SK-N-SH (cell line): ENCODE measurements at regions not wholly inside any gene's neighbourhood (a gene's known extent, or its start where the extent isn't known, plus 50 kb on each side); places are given as distances from the start of the nearest gene placed in this dataset.

Experiments
- CTCF ChIA-PET: fragments of 300-600, 350-600 bp; formaldehyde crosslinking; extraction: SDS; loops from one replicate; lab custom pipeline; 2021; lab: Yijun Ruan, JAX
- POLR2A ChIA-PET: fragments of 350-600 bp; sonication (Branson Sonifier 250); formaldehyde crosslinking; extraction: SDS; loops from one replicate; lab custom pipeline; 2020; ENCODE audit warnings: antibody characterized with exemption, inconsistent platforms; lab: Yijun Ruan, JAX
- DNase-seq: peaks from one replicate; pipeline ENCODE4 v3.0.0; 2012
- H2AFZ ChIP-seq: fragments of 200-600 bp; sonication (generic); 2 replicates; pipeline ENCODE4 v1.8.1; 2016; ENCODE audit warnings: antibody characterized with exemption, mild to moderate bottlenecking, low read depth
- H3F3A ChIP-seq: fragments of 200-600 bp; sonication (generic); replicated peaks from 2 replicates; pipeline ENCODE3; 2016; ENCODE audit warnings: antibody characterized with exemption, mild to moderate bottlenecking; ENCODE audit not compliant: insufficient read depth
- H3K27ac ChIP-seq, 2 experiments: fragments of 200-500 bp in 1 of 2; fragments of 200-600 bp in 1 of 2; sonication (Bioruptor generic) in 1 of 2; sonication (generic), shearing (Covaris generic) in 1 of 2; 2 replicates each; pipeline versions ENCODE4 v1.5.1 to v1.6.1; 2014 to 2016; ENCODE audit warnings: low read depth in 2 of 2, inconsistent platforms in 1 of 2, low read length in 1 of 2, mild to moderate bottlenecking in 1 of 2, mixed read lengths in 1 of 2
- H3K27me3 ChIP-seq: fragments of 200-600 bp; sonication (generic), shearing (Covaris generic); 2 replicates; pipeline ENCODE4 v1.6.1; 2016; ENCODE audit warnings: mixed run types; ENCODE audit not compliant: insufficient read depth
- H3K36me3 ChIP-seq, 2 experiments: fragments of 200-500 bp in 1 of 2; fragments of 200-600 bp in 1 of 2; sonication (Bioruptor generic) in 1 of 2; sonication (generic) in 1 of 2; replicated peaks in 1 of 2; 2 replicates each; pipeline versions ENCODE3 to v1.5.1; 2014 to 2016; ENCODE audit warnings: low read length in 1 of 2, mild to moderate bottlenecking in 1 of 2; ENCODE audit not compliant: insufficient read depth in 2 of 2, control insufficient read depth in 1 of 2
- H3K4me1 ChIP-seq, 2 experiments: fragments of 200-500 bp in 1 of 2; fragments of 200-600 bp in 1 of 2; sonication (Bioruptor generic) in 1 of 2; sonication (generic), shearing (Covaris generic) in 1 of 2; 2 replicates each; pipeline versions ENCODE4 v1.5.1 to v1.6.1; 2014 to 2016; ENCODE audit warnings: low read depth in 1 of 2, low read length in 1 of 2, mixed run types in 1 of 2; ENCODE audit not compliant: insufficient read depth in 2 of 2, control insufficient read depth in 1 of 2
- H3K4me2 ChIP-seq: fragments of 200-600 bp; sonication (generic), shearing (Covaris generic); 2 replicates; pipeline ENCODE4 v1.6.1; 2017; ENCODE audit warnings: mixed run types
- H3K4me3 ChIP-seq, 2 experiments: fragments of 200-500 bp in 1 of 2; fragments of 200-600 bp in 1 of 2; sonication (Bioruptor generic) in 1 of 2; sonication (generic), shearing (Covaris generic) in 1 of 2; 2 replicates each; pipeline versions ENCODE4 v1.5.1 to v1.8.1; 2014 to 2016; ENCODE audit warnings: low read depth in 2 of 2, inconsistent platforms in 1 of 2, low read length in 1 of 2, mild to moderate bottlenecking in 1 of 2, mixed read lengths in 1 of 2, moderate library complexity in 1 of 2
- H3K79me2 ChIP-seq: fragments of 200-600 bp; sonication (generic); 2 replicates; pipeline ENCODE4 v1.8.1; 2017; ENCODE audit warnings: mild to moderate bottlenecking; ENCODE audit not compliant: insufficient read depth
- H3K9ac ChIP-seq: fragments of 200-600 bp; sonication (generic); 2 replicates; pipeline ENCODE4 v1.6.1; 2017; ENCODE audit warnings: mixed run types
- H3K9me2 ChIP-seq: fragments of 200-600 bp; sonication (generic); 2 replicates; pipeline ENCODE4 v1.6.1; 2017; ENCODE audit warnings: mixed run types
- H3K9me3 ChIP-seq: fragments of 200-600 bp; sonication (generic); 2 replicates; pipeline ENCODE4 v1.6.1; 2017; ENCODE audit warnings: mixed run types, mild to moderate bottlenecking, moderate library complexity
- H4K20me1 ChIP-seq: fragments of 200-600 bp; sonication (generic); 2 replicates; pipeline ENCODE4 v1.6.1; 2017; ENCODE audit warnings: mild to moderate bottlenecking, mixed run types; ENCODE audit not compliant: insufficient read depth
- RCOR1 ChIP-seq: fragments of 150-350 bp; IDR thresholded peaks from 2 replicates; pipeline ENCODE4 v1.6.1; 2017; ENCODE audit warnings: antibody characterized with exemption, low read length
- RFX5 ChIP-seq: IDR thresholded peaks from 2 replicates; pipeline ENCODE4 v1.6.1; 2012; ENCODE audit warnings: mild to moderate bottlenecking, improper control_type of control experiment, low read length
- RXRA ChIP-seq: IDR thresholded peaks from 2 replicates; pipeline ENCODE4 v1.4.0; 2012; ENCODE audit warnings: low read depth, mild to moderate bottlenecking, borderline replicate concordance
- YY1 ChIP-seq: IDR thresholded peaks from 2 replicates; pipeline ENCODE4 v1.4.0; 2012; ENCODE audit warnings: low read depth, mild to moderate bottlenecking
- ZBTB33 ChIP-seq: IDR thresholded peaks from 2 replicates; pipeline ENCODE4 v1.4.0; 2012; ENCODE audit warnings: low read depth, borderline replicate concordance
- WGBS: methylation state at CpG from one replicate; pipeline ENCODE4 v1.1.6; 2017; ENCODE audit warnings: low lambda C conversion rate; 5-methylcytosine and 5-hydroxymethylcytosine counted together
- TF ChIP-seq, protein P1 (sequence below): fragments of 200-600 bp; sonication (generic); IDR thresholded peaks from 2 replicates; pipeline ENCODE4 v1.6.1; 2017; ENCODE audit warnings: antibody characterized with exemption, mild to moderate bottlenecking, moderate library complexity

DNA sequence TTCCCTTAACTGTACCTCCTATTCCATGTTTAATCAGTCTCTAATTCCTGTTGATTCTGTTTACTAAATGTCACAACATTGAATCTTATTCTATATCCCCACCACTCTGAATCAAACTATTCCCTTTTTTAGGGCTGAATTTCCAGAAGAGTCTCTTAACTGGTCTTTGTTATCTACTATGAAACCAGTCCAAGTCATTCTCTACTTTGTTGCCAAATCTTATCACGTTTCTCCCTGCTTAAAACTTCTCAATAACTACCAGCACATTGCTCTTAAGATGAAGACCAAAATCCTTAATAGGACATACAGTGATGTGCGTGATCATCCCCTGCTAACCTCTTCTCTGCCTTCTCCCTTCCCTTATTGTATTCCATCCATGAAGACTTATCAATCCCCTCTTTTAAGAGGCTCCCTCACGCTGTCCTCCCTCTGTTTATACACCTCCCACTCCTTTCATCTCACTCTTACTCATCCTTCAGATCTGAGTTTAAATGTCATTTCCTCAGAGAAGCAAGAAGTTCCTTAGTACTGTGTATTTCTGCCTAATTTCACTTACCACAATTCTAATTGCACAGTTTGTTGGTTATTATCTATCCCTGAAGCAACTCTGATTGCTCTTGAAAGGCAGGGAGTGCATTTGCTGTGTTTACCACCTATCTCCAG is 143.0 kb upstream of the AHI1 start:
- POLR2A ChIA-PET = no interaction called here
- H3K9me2 ChIP-seq = no peaks in the 10 kb centered on the region
- H3K9me3 ChIP-seq = no peaks in the 10 kb centered on the region
- WGBS = 53% methylated on average over 3 of the region's 3 CpGs
- H3K4me2 ChIP-seq = no peak overlapping the region
- H2AFZ ChIP-seq = no peak overlapping the region
- H3K4me3 ChIP-seq = no peak overlapping the region
- H3K79me2 ChIP-seq = no peaks in the 10 kb centered on the region
- H3K4me1 ChIP-seq = no peaks in the 10 kb centered on the region
- H3K27ac ChIP-seq = no peak overlapping the region
- H4K20me1 ChIP-seq = no peaks in the 10 kb centered on the region
- H3F3A ChIP-seq = no peaks in the 10 kb centered on the region
- H3K9ac ChIP-seq = no peak overlapping the region
- no peak for DNase-seq
- no peaks in the 10 kb centered on the region for H3K36me3 ChIP-seq
- no peak for TF ChIP-seq RFX5
- TF ChIP-seq, all 33 proteins: peak for 0
- no peaks in the 10 kb centered on the region for H3K27me3 ChIP-seq
- CTCF ChIA-PET = no interaction called here

DNA sequence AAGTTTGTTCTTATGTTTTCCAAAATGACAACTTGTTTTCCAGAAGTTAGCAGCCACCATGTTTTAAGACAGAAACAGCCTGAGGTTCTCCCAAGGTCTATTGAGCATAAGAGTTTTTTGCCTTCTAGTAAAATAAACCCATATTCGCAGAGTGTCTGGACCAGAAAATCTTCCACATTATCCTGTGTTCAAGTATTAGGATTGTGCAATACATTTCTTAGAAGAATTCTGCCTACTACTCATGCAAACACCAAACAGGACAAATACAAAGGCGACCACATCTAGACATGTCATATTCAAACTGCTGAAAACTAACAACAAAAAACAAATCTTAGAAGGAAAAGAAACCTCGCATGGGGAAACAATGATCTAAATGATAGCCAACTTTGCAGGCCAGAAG is 145.4 kb upstream of the AHI1 start:
- CTCF ChIA-PET = no interaction called here
- no peaks in the 10 kb centered on the region for H3K9me2 ChIP-seq
- H3K9ac ChIP-seq = no peak overlapping the region
- DNase-seq = no peak
- H2AFZ ChIP-seq = no peak overlapping the region
- H3K79me2 ChIP-seq = no peaks in the 10 kb centered on the region
- no peaks in the 10 kb centered on the region for H3K27me3 ChIP-seq
- no peak overlapping the region for H3K4me2 ChIP-seq
- no peaks in the 10 kb centered on the region for H3K36me3 ChIP-seq
- H3K4me3 ChIP-seq = no peak overlapping the region
- POLR2A ChIA-PET = no interaction called here
- H3F3A ChIP-seq = no peaks in the 10 kb centered on the region
- TF ChIP-seq ZBTB33 = no peak
- no peak for TF ChIP-seq YY1
- TF ChIP-seq, protein P1, sequence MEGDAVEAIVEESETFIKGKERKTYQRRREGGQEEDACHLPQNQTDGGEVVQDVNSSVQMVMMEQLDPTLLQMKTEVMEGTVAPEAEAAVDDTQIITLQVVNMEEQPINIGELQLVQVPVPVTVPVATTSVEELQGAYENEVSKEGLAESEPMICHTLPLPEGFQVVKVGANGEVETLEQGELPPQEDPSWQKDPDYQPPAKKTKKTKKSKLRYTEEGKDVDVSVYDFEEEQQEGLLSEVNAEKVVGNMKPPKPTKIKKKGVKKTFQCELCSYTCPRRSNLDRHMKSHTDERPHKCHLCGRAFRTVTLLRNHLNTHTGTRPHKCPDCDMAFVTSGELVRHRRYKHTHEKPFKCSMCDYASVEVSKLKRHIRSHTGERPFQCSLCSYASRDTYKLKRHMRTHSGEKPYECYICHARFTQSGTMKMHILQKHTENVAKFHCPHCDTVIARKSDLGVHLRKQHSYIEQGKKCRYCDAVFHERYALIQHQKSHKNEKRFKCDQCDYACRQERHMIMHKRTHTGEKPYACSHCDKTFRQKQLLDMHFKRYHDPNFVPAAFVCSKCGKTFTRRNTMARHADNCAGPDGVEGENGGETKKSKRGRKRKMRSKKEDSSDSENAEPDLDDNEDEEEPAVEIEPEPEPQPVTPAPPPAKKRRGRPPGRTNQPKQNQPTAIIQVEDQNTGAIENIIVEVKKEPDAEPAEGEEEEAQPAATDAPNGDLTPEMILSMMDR = no peak
- no peak for TF ChIP-seq RXRA
- H3K4me1 ChIP-seq = no peaks in the 10 kb centered on the region
- H4K20me1 ChIP-seq = no peaks in the 10 kb centered on the region
- no peaks in the 10 kb centered on the region for H3K9me3 ChIP-seq
- WGBS = 66% methylated on average over 3 of the region's 3 CpGs
- no peak overlapping the region for H3K27ac ChIP-seq

DNA sequence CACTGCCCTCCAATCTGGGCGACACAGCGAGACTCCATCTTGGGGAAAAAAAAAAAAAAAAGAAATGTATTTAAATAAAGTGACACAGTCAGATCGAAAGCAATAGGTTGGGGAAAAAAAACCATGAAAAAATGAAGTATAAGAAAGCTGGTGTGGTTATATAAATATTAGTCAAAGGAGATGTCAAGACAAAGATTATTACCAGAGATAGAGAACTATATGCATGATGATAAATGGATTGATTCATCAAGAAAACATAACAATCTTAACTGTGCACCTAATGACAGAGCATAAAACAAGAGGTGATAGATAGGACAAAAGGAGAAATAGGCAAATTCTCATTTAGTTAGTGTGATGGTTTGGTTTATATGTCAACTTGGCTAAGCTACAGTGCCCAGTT is 146.9 kb upstream of the AHI1 start:
- H2AFZ ChIP-seq = no peak overlapping the region
- no peaks in the 10 kb centered on the region for H3F3A ChIP-seq
- H3K4me2 ChIP-seq = no peak overlapping the region
- 89% methylated on average over 3 of the region's 3 CpGs for WGBS
- no peaks in the 10 kb centered on the region for H3K9me3 ChIP-seq
- no peaks in the 10 kb centered on the region for H4K20me1 ChIP-seq
- H3K79me2 ChIP-seq = no peaks in the 10 kb centered on the region
- no peak for TF ChIP-seq RCOR1
- no peaks in the 10 kb centered on the region for H3K4me1 ChIP-seq
- POLR2A ChIA-PET = no interaction called here
- no peak for DNase-seq
- no peaks in the 10 kb centered on the region for H3K9me2 ChIP-seq
- CTCF ChIA-PET = no interaction called here
- no peak overlapping the region for H3K9ac ChIP-seq
- no peaks in the 10 kb centered on the region for H3K27me3 ChIP-seq
- H3K4me3 ChIP-seq = no peak overlapping the region
- H3K36me3 ChIP-seq = no peaks in the 10 kb centered on the region
- no peak overlapping the region for H3K27ac ChIP-seq
